Erythroblast (primary cell): ENCODE measurements at regions not wholly inside any gene's neighbourhood (a gene's known extent, or its start where the extent isn't known, plus 50 kb on each side); places are given as distances from the start of the nearest gene placed in this dataset.

Source experiments
- GATA1 ChIP-seq: IDR thresholded peaks from 2 replicates; pipeline ENCODE4 v1.6.1; 2011; ENCODE audit warnings: low read depth, mild to moderate bottlenecking, control low read depth, low read length, moderate library complexity
- POLR2A ChIP-seq: IDR thresholded peaks from 2 replicates; pipeline ENCODE4 v1.6.1; 2011; ENCODE audit warnings: mild to moderate bottlenecking, low read length

DNA sequence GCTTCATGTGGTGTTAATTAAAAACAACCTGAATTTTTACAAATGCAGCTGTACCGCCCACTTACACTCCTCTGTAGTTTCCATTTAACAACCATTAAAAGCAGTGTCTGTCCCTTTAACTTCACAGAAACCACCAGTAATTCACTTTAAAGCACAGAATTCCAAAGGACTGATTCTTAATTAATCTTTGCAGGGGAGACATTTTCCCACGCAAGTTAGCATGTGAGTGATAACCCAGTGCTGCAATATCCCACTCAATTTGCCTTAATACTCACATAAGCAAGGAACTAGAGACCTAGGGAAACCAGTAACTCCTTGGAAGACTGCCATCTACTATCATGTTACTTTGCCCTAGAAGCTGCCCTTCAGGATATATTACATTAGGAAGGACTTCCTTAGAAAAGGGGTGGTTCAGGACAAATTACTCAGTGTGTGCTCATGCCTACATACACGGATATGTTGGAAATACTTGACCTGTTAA, 102.3 kb downstream of the OSR1 start:
- TF ChIP-seq POLR2A (no peak), GATA1 (no peak)
